ENCODE measurements at regions not wholly inside any gene's neighbourhood (a gene's known extent, or its start where the extent isn't known, plus 50 kb on each side); places are given as distances from the start of the nearest gene placed in this dataset.

DNA sequence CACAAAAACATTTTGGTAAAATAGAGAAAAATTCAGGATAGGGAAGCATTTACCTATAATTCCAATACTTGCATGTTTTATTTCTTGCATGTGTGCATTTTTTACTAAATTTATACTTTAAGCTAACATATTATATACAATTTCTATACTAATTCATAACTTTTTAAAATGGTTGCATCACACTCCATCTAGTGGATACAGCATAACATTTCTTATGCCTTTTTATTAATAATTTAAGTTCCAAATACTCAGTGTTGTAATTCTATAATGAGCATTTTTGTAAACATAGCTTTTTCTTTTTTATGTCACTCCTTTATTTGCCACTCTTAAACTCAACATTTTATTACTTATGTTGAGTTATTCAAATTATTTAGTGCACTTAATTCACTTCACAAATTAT, 477.7 kb downstream of the ZBBX start:
- no peak overlapping the region for H3K27ac ChIP-seq (ENCODE audit: low read length)
- H3K27me3 ChIP-seq (replicated peaks in 1 of 2; ENCODE audit: control insufficient read depth in 2 of 2, extremely low read depth in 1 of 2, insufficient read depth in 2 of 2, low read length in 1 of 2) = no peaks in the 10 kb centered on the region
- no peak for ATAC-seq (replicated peaks in 1 of 4)
- ChIA-PET POLR2A (interaction anchor here in 1 of 2 donors (0.6 kb wide), 1 partner anchor 16 kb away, joined by 3 read pairs; no protein-coding TSS in a partner anchor), CTCF (no interaction called here)
- H3K4me3 Mint-ChIP-seq = no peak overlapping the region
- no peak overlapping the region for H3K4me3 ChIP-seq (ENCODE audit: control insufficient read depth in 1 of 2, extremely low read depth in 1 of 2, low read length in 1 of 2)
- no peaks in the 10 kb centered on the region for H3K36me3 ChIP-seq (ENCODE audit: control insufficient read depth in 2 of 2, extremely low read depth in 1 of 2, insufficient read depth in 1 of 2, low read length in 1 of 2)
- no peaks in the 10 kb centered on the region for H3K36me3 Mint-ChIP-seq
- H3K27ac Mint-ChIP-seq = no peak overlapping the region
- no peak for DNase-seq
- H3K9me3 Mint-ChIP-seq = peaks cover 5 to 32% (median 26%) of the 10 kb centered on the region in 3 donors
- H3K9me3 ChIP-seq = no peaks in the 10 kb centered on the region
- no peaks in the 10 kb centered on the region for H3K27me3 Mint-ChIP-seq
- no peaks in the 10 kb centered on the region for H3K4me1 ChIP-seq (ENCODE audit: control insufficient read depth in 1 of 2, extremely low read depth in 1 of 2, insufficient read depth in 2 of 2, low read length in 2 of 2)
- H3K4me1 Mint-ChIP-seq = no peaks in the 10 kb centered on the region

DNA sequence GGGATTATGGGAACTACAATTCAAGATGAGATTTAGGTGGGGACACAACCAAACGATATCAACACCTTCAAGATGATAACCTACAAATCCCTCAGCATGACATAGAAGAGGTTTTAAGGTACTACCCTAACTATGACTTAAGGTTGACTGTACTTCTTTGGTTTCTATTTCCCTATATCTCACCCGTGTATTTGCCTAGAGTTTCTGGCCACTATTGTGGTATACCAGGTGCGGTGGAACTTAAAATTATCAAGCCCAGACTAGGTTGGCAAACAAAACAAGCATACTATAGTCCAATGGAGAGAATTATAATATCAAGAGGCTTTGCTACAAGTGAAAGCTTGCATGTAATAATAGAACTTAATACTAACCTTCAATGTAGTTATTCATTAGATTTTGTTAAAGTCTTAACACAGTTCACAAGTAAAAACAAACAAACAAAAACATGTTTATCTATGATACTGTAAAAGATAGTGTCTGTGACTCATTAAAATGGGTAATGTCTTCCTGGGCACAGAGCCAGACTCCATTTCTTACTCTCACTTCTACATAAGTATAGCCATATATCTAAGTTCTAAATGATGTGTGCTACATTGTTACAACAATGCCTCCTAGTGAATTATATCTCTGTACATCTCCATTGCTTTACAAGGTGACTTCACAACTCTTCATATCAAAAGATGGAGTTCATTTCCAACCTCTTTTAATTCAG, 479.1 kb downstream of the ZBBX start:
- ChIA-PET POLR2A (interaction anchor here in 1 of 2 donors (0.6 kb wide), 1 partner anchor 232 kb away, joined by 6 read pairs; no protein-coding TSS in a partner anchor), CTCF (no interaction called here)
- Mint-ChIP-seq H3K36me3 (no peaks in the 10 kb centered on the region), H3K27me3 (no peaks in the 10 kb centered on the region), H3K4me1 (no peaks in the 10 kb centered on the region), H3K9me3 (peaks cover 3 to 23% (median 18%) of the 10 kb centered on the region in 3 donors), H3K4me3 (no peak overlapping the region), H3K27ac (no peak overlapping the region)
- H3K27ac ChIP-seq (ENCODE audit: low read length) = no peak overlapping the region
- H3K36me3 ChIP-seq (ENCODE audit: control insufficient read depth in 2 of 2, extremely low read depth in 1 of 2, insufficient read depth in 1 of 2, low read length in 1 of 2) = no peaks in the 10 kb centered on the region
- H3K4me1 ChIP-seq (ENCODE audit: control insufficient read depth in 1 of 2, extremely low read depth in 1 of 2, insufficient read depth in 2 of 2, low read length in 2 of 2) = no peaks in the 10 kb centered on the region
- H3K4me3 ChIP-seq (ENCODE audit: control insufficient read depth in 1 of 2, extremely low read depth in 1 of 2, low read length in 1 of 2) = no peak overlapping the region
- DNase-seq = no peak
- WGBS (ENCODE audit: insufficient coverage) = no CpG with 5 or more reads among the region's 3 CpGs
- no peaks in the 10 kb centered on the region for H3K9me3 ChIP-seq
- ATAC-seq (replicated peaks in 1 of 4) = no peak
- H3K27me3 ChIP-seq (replicated peaks in 1 of 2; ENCODE audit: control insufficient read depth in 2 of 2, extremely low read depth in 1 of 2, insufficient read depth in 2 of 2, low read length in 1 of 2) = no peaks in the 10 kb centered on the region

DNA sequence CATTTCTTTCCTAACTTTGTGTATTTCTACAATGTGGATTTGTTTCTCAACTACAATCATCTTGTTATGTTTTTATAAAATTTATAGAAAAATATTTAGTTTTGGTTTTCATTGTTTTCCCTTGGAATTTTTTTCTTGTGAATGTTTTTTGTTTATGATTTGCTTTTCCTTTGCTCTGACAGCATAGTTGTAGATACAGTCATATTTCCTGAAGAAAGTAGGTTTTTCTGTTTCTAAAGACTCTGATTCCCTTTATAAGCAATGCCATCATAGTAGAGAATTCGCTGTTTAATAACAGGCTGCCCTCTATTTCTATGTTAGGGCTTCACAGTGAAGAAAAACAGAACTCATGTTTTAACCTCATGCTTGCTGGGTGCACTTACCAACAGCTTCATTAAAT, 482.3 kb downstream of the ZBBX start:
- ATAC-seq (replicated peaks in 1 of 4) = no peak
- no peak overlapping the region for H3K27ac Mint-ChIP-seq
- Histone ChIP-seq H3K27me3 (replicated peaks in 1 of 2; ENCODE audit: control insufficient read depth in 2 of 2, extremely low read depth in 1 of 2, insufficient read depth in 2 of 2, low read length in 1 of 2) (no peaks in the 10 kb centered on the region), H3K4me1 (ENCODE audit: control insufficient read depth in 1 of 2, extremely low read depth in 1 of 2, insufficient read depth in 2 of 2, low read length in 2 of 2) (no peaks in the 10 kb centered on the region), H3K27ac (ENCODE audit: low read length) (no peak overlapping the region), H3K9me3 (no peaks in the 10 kb centered on the region), H3K36me3 (ENCODE audit: control insufficient read depth in 2 of 2, extremely low read depth in 1 of 2, insufficient read depth in 1 of 2, low read length in 1 of 2) (no peaks in the 10 kb centered on the region), H3K4me3 (ENCODE audit: control insufficient read depth in 1 of 2, extremely low read depth in 1 of 2, low read length in 1 of 2) (no peak overlapping the region)
- H3K9me3 Mint-ChIP-seq = peaks cover 3 to 10% (median 6%) of the 10 kb centered on the region in 3 donors
- H3K4me3 Mint-ChIP-seq = no peak overlapping the region
- ChIA-PET CTCF (no interaction called here), POLR2A (no interaction called here)
- WGBS (ENCODE audit: insufficient coverage) = no CpG with 5 or more reads among the region's 1 CpG
- no peak for DNase-seq
- H3K4me1 Mint-ChIP-seq = no peaks in the 10 kb centered on the region
- H3K36me3 Mint-ChIP-seq = no peaks in the 10 kb centered on the region
- no peaks in the 10 kb centered on the region for H3K27me3 Mint-ChIP-seq

DNA sequence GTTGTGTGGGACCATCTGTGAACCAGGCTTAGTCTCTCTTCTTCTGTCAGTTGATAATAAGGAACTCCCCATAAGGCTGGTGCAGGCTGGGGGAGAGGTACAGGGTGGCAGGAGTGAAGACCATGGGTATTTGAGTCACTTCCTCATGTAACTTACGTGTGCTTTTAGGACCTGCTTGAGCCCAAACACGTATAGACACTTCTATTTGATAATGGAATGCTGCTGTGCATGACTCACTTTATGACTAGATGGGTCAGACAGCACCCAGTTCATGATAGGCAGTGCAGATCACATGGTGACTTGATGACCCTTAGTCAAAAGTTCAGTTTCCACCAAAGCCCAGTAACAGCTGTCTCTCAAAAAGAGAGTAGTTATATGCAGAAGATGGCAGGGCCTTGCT, 490.9 kb downstream of the ZBBX start:
- WGBS (ENCODE audit: insufficient coverage) = no CpG with 5 or more reads among the region's 2 CpGs
- no peak for DNase-seq
- Mint-ChIP-seq H3K4me3 (no peak overlapping the region), H3K27me3 (no peaks in the 10 kb centered on the region), H3K4me1 (no peaks in the 10 kb centered on the region), H3K9me3 (peaks cover 0 to 9% (median 6%) of the 10 kb centered on the region in 3 donors), H3K27ac (no peak overlapping the region), H3K36me3 (no peaks in the 10 kb centered on the region)
- CTCF ChIA-PET = no interaction called here
- Histone ChIP-seq H3K36me3 (ENCODE audit: control insufficient read depth in 2 of 2, extremely low read depth in 1 of 2, insufficient read depth in 1 of 2, low read length in 1 of 2) (no peaks in the 10 kb centered on the region), H3K27ac (ENCODE audit: low read length) (no peak overlapping the region), H3K27me3 (replicated peaks in 1 of 2; ENCODE audit: control insufficient read depth in 2 of 2, extremely low read depth in 1 of 2, insufficient read depth in 2 of 2, low read length in 1 of 2) (no peaks in the 10 kb centered on the region), H3K4me1 (ENCODE audit: control insufficient read depth in 1 of 2, extremely low read depth in 1 of 2, insufficient read depth in 2 of 2, low read length in 2 of 2) (no peaks in the 10 kb centered on the region), H3K9me3 (no peaks in the 10 kb centered on the region), H3K4me3 (ENCODE audit: control insufficient read depth in 1 of 2, extremely low read depth in 1 of 2, low read length in 1 of 2) (no peak overlapping the region)
- ATAC-seq (replicated peaks in 1 of 4) = no peak
- POLR2A ChIA-PET = no interaction called here

DNA sequence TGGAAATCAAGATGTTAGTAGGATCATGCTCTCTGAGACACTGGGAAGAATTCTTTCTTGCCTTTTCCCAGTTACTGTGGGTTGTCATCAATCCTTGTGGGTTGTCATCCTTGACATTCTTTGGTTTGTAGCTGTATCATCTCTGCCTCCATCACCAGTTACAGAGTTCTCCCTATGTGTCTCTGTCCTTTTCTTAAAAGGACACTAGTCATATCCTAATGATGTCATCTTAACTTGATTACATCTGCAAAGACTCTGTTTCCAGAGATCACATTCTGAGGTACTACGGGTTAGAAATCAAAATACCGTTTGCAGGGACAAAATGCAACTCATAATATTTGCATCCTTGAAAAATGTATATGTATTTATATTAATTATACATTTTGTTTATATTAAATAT, 500.4 kb downstream of the ZBBX start:
- no peaks in the 10 kb centered on the region for H3K4me1 Mint-ChIP-seq
- WGBS (ENCODE audit: insufficient coverage) = no CpG with 5 or more reads among the region's 2 CpGs
- Histone ChIP-seq H3K27ac (ENCODE audit: low read length) (no peak overlapping the region), H3K9me3 (no peaks in the 10 kb centered on the region), H3K36me3 (ENCODE audit: control insufficient read depth in 2 of 2, extremely low read depth in 1 of 2, insufficient read depth in 1 of 2, low read length in 1 of 2) (no peaks in the 10 kb centered on the region), H3K27me3 (replicated peaks in 1 of 2; ENCODE audit: control insufficient read depth in 2 of 2, extremely low read depth in 1 of 2, insufficient read depth in 2 of 2, low read length in 1 of 2) (no peaks in the 10 kb centered on the region), H3K4me1 (ENCODE audit: control insufficient read depth in 1 of 2, extremely low read depth in 1 of 2, insufficient read depth in 2 of 2, low read length in 2 of 2) (no peaks in the 10 kb centered on the region), H3K4me3 (ENCODE audit: control insufficient read depth in 1 of 2, extremely low read depth in 1 of 2, low read length in 1 of 2) (no peak overlapping the region)
- ChIA-PET CTCF (no interaction called here), POLR2A (no interaction called here)
- DNase-seq = no peak
- H3K27me3 Mint-ChIP-seq = no peaks in the 10 kb centered on the region
- H3K27ac Mint-ChIP-seq = no peak overlapping the region
- peaks cover 9 to 14% (median 11%) of the 10 kb centered on the region in 3 donors for H3K9me3 Mint-ChIP-seq
- no peak for ATAC-seq (replicated peaks in 1 of 4)
- H3K4me3 Mint-ChIP-seq = no peak overlapping the region
- no peaks in the 10 kb centered on the region for H3K36me3 Mint-ChIP-seq

DNA sequence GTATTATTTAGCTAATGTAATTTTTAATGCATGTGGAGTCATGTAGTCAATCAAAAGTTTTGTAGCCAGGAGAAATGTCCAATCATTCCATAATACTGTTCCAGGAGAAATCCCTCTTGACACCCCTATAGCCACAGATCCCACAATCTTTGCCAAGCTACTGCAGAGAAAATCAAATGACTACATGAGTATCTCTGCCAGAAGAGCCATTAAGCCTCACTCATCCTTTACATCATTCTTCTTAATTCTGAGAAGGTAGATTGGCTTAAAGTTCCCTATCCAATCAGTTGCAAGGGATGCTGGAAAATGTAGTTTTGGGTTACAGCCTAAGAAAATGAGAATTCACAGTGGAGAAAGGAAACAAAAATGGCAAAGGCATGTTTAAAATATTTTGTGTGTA, 502.1 kb downstream of the ZBBX start:
- DNase-seq = no peak
- CTCF ChIA-PET = no interaction called here

More for the DNA sequence above, 502.1 kb downstream of the ZBBX start:
- Histone ChIP-seq H3K4me3 (ENCODE audit: control insufficient read depth in 1 of 2, extremely low read depth in 1 of 2, low read length in 1 of 2) (no peak overlapping the region), H3K27me3 (replicated peaks in 1 of 2; ENCODE audit: control insufficient read depth in 2 of 2, extremely low read depth in 1 of 2, insufficient read depth in 2 of 2, low read length in 1 of 2) (no peaks in the 10 kb centered on the region), H3K9me3 (no peaks in the 10 kb centered on the region), H3K36me3 (ENCODE audit: control insufficient read depth in 2 of 2, extremely low read depth in 1 of 2, insufficient read depth in 1 of 2, low read length in 1 of 2) (no peaks in the 10 kb centered on the region), H3K27ac (ENCODE audit: low read length) (no peak overlapping the region), H3K4me1 (ENCODE audit: control insufficient read depth in 1 of 2, extremely low read depth in 1 of 2, insufficient read depth in 2 of 2, low read length in 2 of 2) (no peaks in the 10 kb centered on the region)
- Mint-ChIP-seq H3K4me1 (no peaks in the 10 kb centered on the region), H3K4me3 (no peak overlapping the region), H3K36me3 (no peaks in the 10 kb centered on the region), H3K9me3 (peaks cover 4 to 14% (median 9%) of the 10 kb centered on the region in 3 donors), H3K27me3 (no peaks in the 10 kb centered on the region), H3K27ac (no peak overlapping the region)
- ATAC-seq (replicated peaks in 1 of 4) = no peak
- POLR2A ChIA-PET = no interaction called here
